ENCODE measurements at regions not wholly inside any gene's neighbourhood (a gene's known extent, or its start where the extent isn't known, plus 50 kb on each side); places are given as distances from the start of the nearest gene placed in this dataset.

- in situ Hi-C loops (cut with HindIII; ENCODE audit: low sequenced_read_pairs), result no loop called here
- DNase-seq (ENCODE audit: low spot score), result no peak
Measured at GRCh38 chr7:153470004-153470671, 582.1 kb upstream of the DPP6 start.

GRCh38 chr7:153472516-153472915, 579.7 kb upstream of the DPP6 start:
- in situ Hi-C loops (cut with HindIII; ENCODE audit: low sequenced_read_pairs), result no loop called here

GRCh38 chr7:153473185-153473584, 579.0 kb upstream of the DPP6 start:
- in situ Hi-C loops (cut with HindIII; ENCODE audit: low sequenced_read_pairs), result no loop called here
- DNase-seq (ENCODE audit: low spot score), result no peak

More at GRCh38 chr7:153472516-153472915, 579.7 kb upstream of the DPP6 start:
- no peak for DNase-seq (ENCODE audit: low spot score)

GRCh38 chr7:153475239-153475638, 577.0 kb upstream of the DPP6 start:
- no peak for DNase-seq (ENCODE audit: low spot score)
- in situ Hi-C loops (cut with HindIII; ENCODE audit: low sequenced_read_pairs), result no loop called here

DNA sequence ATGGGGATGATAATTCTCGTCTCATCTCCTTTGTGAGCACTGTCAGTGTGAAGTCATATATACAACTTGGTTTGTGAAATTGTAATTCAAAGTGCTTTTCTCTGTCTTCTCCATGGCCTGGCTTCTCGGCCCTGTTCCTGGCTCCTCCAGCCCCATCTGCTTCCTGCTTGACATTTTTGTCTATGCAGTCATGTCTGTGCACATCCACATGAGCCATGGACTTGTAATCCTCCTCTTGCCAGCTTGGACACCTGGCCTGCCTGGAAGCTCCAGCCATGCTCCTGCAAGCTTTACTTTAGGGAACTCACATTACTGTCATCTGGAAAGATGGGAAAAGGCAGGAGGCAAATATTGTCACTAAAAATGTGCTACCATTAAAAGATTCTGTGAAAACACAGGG, 576.0 kb upstream of the DPP6 start:
- in situ Hi-C loops (cut with HindIII; ENCODE audit: low sequenced_read_pairs), result no loop called here
- DNase-seq (ENCODE audit: low spot score), result peak; percentile 67

DNA sequence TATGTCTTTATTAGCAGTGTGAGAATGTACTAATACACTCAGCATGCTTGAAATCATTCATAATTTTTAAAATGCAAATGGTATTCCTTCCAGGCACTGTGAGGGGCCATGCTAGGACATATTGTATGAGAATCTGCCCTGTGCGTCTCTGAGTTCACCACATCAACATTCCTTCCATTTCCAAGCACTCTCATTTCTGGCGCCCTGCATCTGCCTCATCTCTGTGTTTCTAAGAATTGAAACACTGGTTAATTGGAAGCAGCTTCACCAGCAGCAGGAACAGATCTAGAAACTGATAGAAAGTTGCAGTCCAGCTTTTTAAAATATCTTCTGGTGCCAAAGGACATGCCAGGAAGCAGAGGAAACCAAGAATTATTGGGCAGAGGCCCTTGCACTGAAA, 555.9 kb upstream of the DPP6 start:
- in situ Hi-C loops (cut with HindIII; ENCODE audit: low sequenced_read_pairs), result no loop called here
- no peak for DNase-seq (ENCODE audit: low spot score)

DNA sequence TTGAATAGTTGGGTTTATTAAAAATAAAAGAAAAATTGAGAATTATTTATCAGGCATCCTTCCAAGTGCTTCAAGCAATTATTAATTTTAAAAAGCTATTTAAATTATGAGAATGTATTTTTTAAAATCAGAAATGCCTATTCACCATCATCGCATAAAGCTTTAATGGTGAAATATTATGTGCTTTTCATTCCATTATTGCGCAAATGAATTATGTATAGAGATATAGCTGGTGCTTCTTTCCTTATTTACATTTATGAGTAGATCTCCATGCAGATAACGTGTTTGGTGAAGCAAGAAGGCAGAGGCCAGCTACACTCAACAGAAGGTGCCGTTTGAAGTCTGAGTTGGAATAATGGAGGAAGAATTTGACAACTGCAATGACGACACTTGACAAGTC, 549.1 kb upstream of the DPP6 start:
- in situ Hi-C loops (cut with HindIII; ENCODE audit: low sequenced_read_pairs), result no loop called here

DNA sequence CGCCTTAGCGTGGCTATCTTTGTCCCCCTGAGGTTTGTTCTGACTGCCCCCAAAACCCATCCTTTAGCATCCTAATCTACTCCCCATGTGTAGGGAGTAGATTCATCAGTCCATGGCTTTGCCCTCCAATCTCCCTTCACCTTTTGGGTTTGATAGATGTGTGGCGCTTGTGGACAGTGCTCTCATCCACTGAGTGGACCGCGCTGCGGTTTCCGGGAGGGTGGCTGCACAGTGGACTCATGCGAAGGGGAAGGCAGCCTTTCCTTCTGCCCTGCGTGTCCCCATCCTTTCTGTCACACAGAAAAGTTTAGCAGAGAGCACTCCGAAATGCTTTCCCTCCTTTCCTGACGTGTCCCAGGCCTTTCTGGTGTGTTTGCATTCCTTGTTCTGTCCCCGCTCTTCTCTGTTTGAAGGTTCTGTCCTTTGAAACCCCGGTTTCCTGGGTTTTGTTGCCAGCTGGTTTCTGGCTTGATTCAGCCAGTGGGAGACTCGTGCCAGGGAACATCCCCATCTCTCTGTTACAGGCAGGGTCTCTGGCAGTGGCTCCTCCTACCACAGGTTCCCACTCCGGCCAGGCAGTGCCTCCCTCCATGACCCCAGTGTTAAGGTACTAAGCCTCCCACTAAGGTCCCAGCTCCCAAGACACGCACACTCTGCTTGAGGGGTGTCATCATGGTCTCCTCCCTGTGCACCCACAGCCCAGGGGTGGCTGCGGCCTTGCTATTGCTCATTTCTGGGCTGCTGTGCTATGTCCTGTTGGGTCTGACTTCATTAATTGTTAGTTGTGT, 547.7 kb upstream of the DPP6 start:
- in situ Hi-C loops (cut with HindIII; ENCODE audit: low sequenced_read_pairs), result no loop called here
- DNase-seq (ENCODE audit: low spot score), result no peak

More for the DNA sequence above, 549.1 kb upstream of the DPP6 start:
- no peak for DNase-seq (ENCODE audit: low spot score)

- DNase-seq (ENCODE audit: low spot score), result peak; percentile 59
- in situ Hi-C loops (cut with HindIII; ENCODE audit: low sequenced_read_pairs), result no loop called here
Measured at GRCh38 chr7:153507885-153508284, 544.3 kb upstream of the DPP6 start.

- DNase-seq (ENCODE audit: low spot score), result no peak
- in situ Hi-C loops (cut with HindIII; ENCODE audit: low sequenced_read_pairs), result no loop called here
Measured at GRCh38 chr7:153509768-153510167, 542.4 kb upstream of the DPP6 start.

- no peak for DNase-seq (ENCODE audit: low spot score)
- in situ Hi-C loops (cut with HindIII; ENCODE audit: low sequenced_read_pairs), result no loop called here
Measured at GRCh38 chr7:153510674-153511073, 541.5 kb upstream of the DPP6 start.

DNA sequence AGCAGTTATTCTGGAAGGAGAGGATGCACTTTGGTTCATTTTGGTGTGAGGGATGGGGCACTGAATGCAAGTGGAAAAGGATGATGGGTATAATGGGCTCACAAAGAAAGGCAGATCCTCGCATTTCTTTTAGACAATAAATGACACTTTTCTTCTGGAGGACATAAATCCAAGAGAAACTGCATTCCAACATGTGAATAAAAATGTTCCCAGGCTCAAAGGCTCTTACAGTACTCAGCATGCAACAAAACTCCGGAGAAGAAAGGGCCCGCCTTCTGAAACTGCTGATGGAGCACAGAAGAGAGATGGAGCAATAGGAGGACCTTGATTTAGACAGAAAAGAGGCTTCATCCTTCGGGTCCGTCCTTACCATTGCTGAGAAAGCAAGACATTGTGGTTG, 538.2 kb upstream of the DPP6 start:
- DNase-seq (ENCODE audit: low spot score), result no peak
- in situ Hi-C loops (cut with HindIII; ENCODE audit: low sequenced_read_pairs), result no loop called here

DNA sequence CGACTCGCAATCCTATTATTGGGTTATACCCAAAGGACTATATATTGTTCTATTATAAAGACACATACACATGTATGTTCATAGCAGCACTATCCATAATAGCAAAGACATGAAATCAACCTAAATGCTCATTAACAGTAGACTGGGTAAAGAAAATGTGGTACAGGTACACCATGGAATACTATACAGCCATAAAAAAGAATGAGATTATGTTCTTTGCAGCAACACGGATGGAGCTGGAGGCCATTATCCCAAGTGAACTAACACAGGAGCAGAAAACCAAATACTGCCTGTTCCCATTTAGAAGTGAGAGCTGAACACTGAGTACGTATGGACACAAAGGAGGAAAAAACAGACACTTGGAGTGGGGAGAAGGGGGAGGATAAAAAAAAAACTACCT, 536.8 kb upstream of the DPP6 start:
- in situ Hi-C loops (cut with HindIII; ENCODE audit: low sequenced_read_pairs), result no loop called here

DNA sequence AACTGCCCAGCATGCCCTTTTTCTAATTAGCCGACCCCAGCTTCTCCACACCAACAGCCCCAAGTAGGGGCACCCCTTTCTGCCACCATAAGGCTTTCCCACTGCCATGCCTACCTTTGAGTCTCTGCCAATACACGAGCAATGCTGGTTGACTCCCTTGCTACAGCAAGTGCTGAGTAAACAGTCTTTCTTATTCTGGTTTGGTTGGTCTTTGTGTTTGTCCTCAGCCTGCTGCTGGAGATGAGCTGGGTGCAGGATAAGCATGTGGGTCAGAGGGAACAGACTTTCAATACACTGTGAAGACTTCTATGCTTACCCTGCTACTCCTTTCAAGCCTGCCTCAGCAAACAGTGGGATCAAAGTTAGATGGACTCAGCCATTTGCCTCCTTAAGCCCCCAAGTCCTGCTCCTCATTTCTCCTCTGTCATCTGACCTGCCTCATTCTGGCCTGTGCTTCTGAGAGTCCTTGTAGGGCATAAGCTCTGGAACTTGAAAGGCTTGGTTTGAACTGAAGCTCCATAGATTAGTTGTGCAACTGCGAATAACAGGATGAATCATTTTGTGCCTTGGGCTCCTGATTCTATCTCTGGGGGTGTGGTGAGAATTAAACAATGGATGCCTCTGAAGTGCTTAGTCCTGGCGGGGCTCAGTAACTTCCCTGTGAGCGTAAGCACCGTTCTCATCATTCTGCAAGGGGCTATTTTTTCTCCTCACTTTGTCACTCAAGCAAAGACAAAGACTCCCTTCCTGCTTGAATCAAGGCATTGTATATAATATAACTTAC, 533.8 kb upstream of the DPP6 start:
- in situ Hi-C loops (cut with HindIII; ENCODE audit: low sequenced_read_pairs), result no loop called here
- no peak for DNase-seq (ENCODE audit: low spot score)

More for the DNA sequence above, 536.8 kb upstream of the DPP6 start:
- no peak for DNase-seq (ENCODE audit: low spot score)

DNA sequence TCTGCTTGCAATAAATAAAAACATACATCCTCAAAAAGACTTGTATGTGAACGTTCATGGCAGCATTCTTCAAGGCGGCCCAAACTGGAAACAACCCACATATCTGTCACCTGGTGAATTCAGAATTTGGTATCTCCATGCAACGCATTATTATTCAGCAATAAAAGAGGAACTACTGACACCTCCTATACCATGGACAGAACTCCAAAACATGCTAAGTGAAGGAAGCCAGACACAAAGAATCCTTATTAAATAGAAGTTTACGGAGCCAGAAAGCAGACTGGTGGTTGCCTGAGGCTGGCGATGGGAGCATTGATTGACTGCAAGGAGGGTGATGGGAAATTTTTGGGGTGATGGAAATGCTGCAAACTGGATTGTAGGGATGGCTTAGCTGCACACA, 530.8 kb upstream of the DPP6 start:
- in situ Hi-C loops (cut with HindIII; ENCODE audit: low sequenced_read_pairs), result no loop called here
- DNase-seq (ENCODE audit: low spot score), result no peak

DNA sequence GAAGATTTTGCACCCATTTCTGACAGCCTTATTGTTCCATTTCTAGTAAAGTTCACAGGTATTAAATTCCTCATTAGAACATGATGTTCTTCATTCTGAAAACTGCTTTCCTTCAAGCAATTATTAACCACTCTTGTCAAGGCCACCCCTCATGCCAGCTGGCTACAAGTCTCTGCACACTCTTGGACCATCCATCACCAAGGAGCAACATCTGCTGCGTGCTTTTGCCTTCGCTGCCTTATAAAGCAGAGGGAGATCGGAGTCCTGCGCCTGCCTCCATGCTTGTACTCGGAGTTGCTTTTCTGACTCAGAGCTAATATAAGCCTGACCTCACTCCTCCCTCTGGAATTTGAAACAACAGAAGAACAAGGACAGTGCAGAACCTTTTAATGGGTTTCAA, 529.9 kb upstream of the DPP6 start:
- peak; percentile 42 for DNase-seq (ENCODE audit: low spot score)
- in situ Hi-C loops (cut with HindIII; ENCODE audit: low sequenced_read_pairs), result no loop called here

DNA sequence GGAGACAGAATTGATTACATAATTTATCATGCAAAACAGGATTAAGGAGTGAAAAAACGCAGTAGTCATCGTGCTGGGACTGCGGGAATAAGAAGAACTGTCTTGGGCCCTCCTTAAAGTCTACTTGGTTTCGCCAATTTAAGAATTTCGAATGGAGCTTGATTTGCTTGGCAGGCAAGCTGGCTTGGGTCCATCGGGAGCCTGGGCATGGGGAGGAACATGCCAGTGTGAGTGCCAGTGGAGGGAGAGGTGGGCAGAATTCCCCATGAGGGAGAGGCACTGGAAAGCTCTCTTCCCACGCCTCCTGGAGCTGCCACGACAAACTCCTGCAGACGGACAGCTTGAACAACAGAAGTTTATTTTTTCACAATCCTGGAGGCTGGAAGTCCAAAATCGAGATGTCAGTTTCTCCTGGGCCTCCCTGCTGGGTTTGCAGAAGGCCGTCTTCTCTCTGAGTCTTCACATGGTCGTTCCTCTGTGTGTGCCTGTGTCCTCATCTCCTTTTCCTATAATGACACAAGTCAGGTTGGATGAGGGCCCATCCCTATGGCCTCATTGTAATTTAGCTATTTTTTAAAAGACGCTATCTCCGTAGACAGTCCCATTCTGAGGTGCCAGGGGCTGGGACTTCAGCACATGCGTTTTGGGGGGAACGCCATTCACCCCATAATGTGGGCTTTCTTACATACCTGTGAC, 528.7 kb upstream of the DPP6 start:
- DNase-seq (ENCODE audit: low spot score), result peak; percentile 84
- in situ Hi-C loops (cut with HindIII; ENCODE audit: low sequenced_read_pairs), result no loop called here

DNA sequence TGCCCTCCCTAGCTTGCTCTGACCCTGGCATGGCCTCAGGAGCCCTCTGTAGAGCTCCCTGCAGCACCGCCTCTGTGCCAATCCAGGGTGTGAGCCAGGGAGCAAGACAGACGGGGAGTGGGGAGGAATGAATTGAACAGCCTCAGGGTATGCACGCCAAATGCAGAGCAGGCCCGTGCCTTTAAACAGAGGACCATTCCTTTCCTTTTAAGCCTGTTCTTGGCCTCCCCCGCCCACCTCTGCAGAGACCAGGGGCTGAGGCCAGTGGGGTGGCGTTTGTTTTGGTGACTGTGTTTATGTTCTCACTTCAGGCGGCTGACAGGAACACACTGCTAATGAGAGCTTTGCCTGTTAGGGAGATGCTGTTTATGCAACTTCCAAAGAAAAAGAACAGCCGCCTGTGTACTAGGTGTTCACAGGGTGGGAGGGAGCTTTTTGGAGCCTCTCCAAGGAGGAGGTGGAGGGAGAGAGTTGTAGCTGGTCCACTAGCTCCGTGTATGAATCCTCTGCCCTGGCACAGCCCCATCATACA, 528.1 kb upstream of the DPP6 start:
- in situ Hi-C loops (cut with HindIII; ENCODE audit: low sequenced_read_pairs), result no loop called here
- DNase-seq (ENCODE audit: low spot score), result peak; percentile 98

GRCh38 chr7:153529100-153529499, 523.1 kb upstream of the DPP6 start:
- no peak for DNase-seq (ENCODE audit: low spot score)
- in situ Hi-C loops (cut with HindIII; ENCODE audit: low sequenced_read_pairs), result no loop called here
